Esophagus muscularis mucosa (tissue), 4 donors: ENCODE measurements at regions not wholly inside any gene's neighbourhood (a gene's known extent, or its start where the extent isn't known, plus 50 kb on each side); places are given as distances from the start of the nearest gene placed in this dataset.

Experiments
- CTCF ChIP-seq, 3 experiments: fragments of 200-600 bp in 2 of 3; fragments of 450-650 bp in 1 of 3; sonication (generic) in 2 of 3; IDR thresholded peaks; one replicate each; pipeline ENCODE4 v1.5.1; 2017 to 2019; ENCODE audit warnings: antibody characterized with exemption in 3 of 3, mild to moderate bottlenecking in 2 of 3, moderate library complexity in 1 of 3
- EP300 ChIP-seq: sonication (generic); formaldehyde crosslinking; IDR thresholded peaks from one replicate; pipeline ENCODE4 v1.6.1; 2017; ENCODE audit warnings: antibody characterized with exemption
- POLR2A ChIP-seq: fragments of 450-650 bp; IDR thresholded peaks from one replicate; pipeline ENCODE4 v1.6.1; 2017; ENCODE audit warnings: antibody characterized with exemption, moderate library complexity, mild to moderate bottlenecking, low read depth
- POLR2AphosphoS5 ChIP-seq, 2 donors: sonication (generic); formaldehyde crosslinking; IDR thresholded peaks; one replicate each; pipeline ENCODE4 v1.6.1; 2017; ENCODE audit warnings: antibody characterized with exemption in 2 of 2

- TF ChIP-seq POLR2A (no peak), POLR2AphosphoS5 (IDR thresholded peaks at IDR 0.05) (no peak), EP300 (no peak), CTCF (IDR thresholded peaks at IDR 0.05) (no peak)
Observed at GRCh38 chr11:70779433-70780245, 381.3 kb downstream of the CTTN start.
